ENCODE measurements at regions not wholly inside any gene's neighbourhood (a gene's known extent, or its start where the extent isn't known, plus 50 kb on each side); places are given as distances from the start of the nearest gene placed in this dataset.
A peak's percentile ranks its signal among the peaks of the same experiment; 100 is the strongest.

- no peak overlapping the region for H3K27ac Mint-ChIP-seq (ENCODE audit: unreplicated experiment)
- peaks cover 5% of the 10 kb centered on the region; the same call in 1 of the 2 replicates for H3K9me3 ChIP-seq
- H3K9me3 Mint-ChIP-seq (ENCODE audit: unreplicated experiment): peaks cover 7% of the 10 kb centered on the region
- H3K4me3 ChIP-seq (ENCODE audit: low read depth, low read length): no peak overlapping the region
- POLR2A ChIA-PET: no interaction called here
- CTCF ChIA-PET: no interaction called here
- no peaks in the 10 kb centered on the region for H3K36me3 Mint-ChIP-seq (ENCODE audit: insufficient read depth, unreplicated experiment)
- DNase-seq: peak in 1 of 2 experiments; percentile 10
- no peak overlapping the region for H3K4me3 Mint-ChIP-seq (ENCODE audit: unreplicated experiment)
- no peaks in the 10 kb centered on the region for H3K27me3 Mint-ChIP-seq (ENCODE audit: insufficient read depth, unreplicated experiment)
- H3K4me1 ChIP-seq: peaks cover 10% of the 10 kb centered on the region
- no TSS peak for BruUV-seq (replicated peaks)
- H3K36me3 ChIP-seq (ENCODE audit: control insufficient read depth, insufficient read depth, low read length): no peaks in the 10 kb centered on the region
- no peaks in the 10 kb centered on the region for H3K27me3 ChIP-seq (replicated peaks; ENCODE audit: control insufficient read depth, insufficient read depth, low read length)
- H3K4me1 Mint-ChIP-seq (ENCODE audit: low read depth, unreplicated experiment): no peaks in the 10 kb centered on the region
- no peak for TF ChIP-seq CTCF (IDR thresholded peaks at IDR 0.05; ENCODE audit: insufficient read depth in 1 of 2, low read depth in 1 of 2, low read length in 1 of 2, severe bottlenecking in 1 of 2, unreplicated experiment in 1 of 2)
- intact Hi-C loops (cut with micrococcal nuclease; ENCODE audit: unreplicated experiment): no loop called here
Observed at GRCh38 chr1:193553564-193553963, 367.2 kb upstream of the B3GALT2 start.

GRCh38 chr1:193552274-193552673 is 365.9 kb upstream of the B3GALT2 start:
- Mint-ChIP-seq H3K4me3 (ENCODE audit: unreplicated experiment) (no peak overlapping the region), H3K4me1 (ENCODE audit: low read depth, unreplicated experiment) (no peaks in the 10 kb centered on the region), H3K27ac (ENCODE audit: unreplicated experiment) (no peak overlapping the region), H3K27me3 (ENCODE audit: insufficient read depth, unreplicated experiment) (no peaks in the 10 kb centered on the region), H3K9me3 (ENCODE audit: unreplicated experiment) (peaks cover 7% of the 10 kb centered on the region), H3K36me3 (ENCODE audit: insufficient read depth, unreplicated experiment) (no peaks in the 10 kb centered on the region)
- no peak for DNase-seq
- Histone ChIP-seq H3K36me3 (ENCODE audit: control insufficient read depth, insufficient read depth, low read length) (no peaks in the 10 kb centered on the region), H3K4me1 (peaks cover 16% of the 10 kb centered on the region), H3K27me3 (replicated peaks; ENCODE audit: control insufficient read depth, insufficient read depth, low read length) (no peaks in the 10 kb centered on the region), H3K9me3 (peaks cover 5% of the 10 kb centered on the region; the same call in 1 of the 2 replicates), H3K4me3 (ENCODE audit: low read depth, low read length) (no peak overlapping the region)
- intact Hi-C loops (cut with micrococcal nuclease; ENCODE audit: unreplicated experiment): no loop called here
- BruUV-seq (replicated peaks): no TSS peak
- TF ChIP-seq CTCF (IDR thresholded peaks at IDR 0.05; ENCODE audit: insufficient read depth in 1 of 2, low read depth in 1 of 2, low read length in 1 of 2, severe bottlenecking in 1 of 2, unreplicated experiment in 1 of 2): no peak
- ChIA-PET POLR2A (no interaction called here), CTCF (no interaction called here)

- no TSS peak for BruUV-seq (replicated peaks)
- TF ChIP-seq CTCF (IDR thresholded peaks at IDR 0.05; ENCODE audit: insufficient read depth in 1 of 2, low read depth in 1 of 2, low read length in 1 of 2, severe bottlenecking in 1 of 2, unreplicated experiment in 1 of 2): no peak
- no peak overlapping the region for H3K4me3 Mint-ChIP-seq (ENCODE audit: unreplicated experiment)
Observed at GRCh38 chr1:193549081-193549480, 362.7 kb upstream of the B3GALT2 start.

More at GRCh38 chr1:193549081-193549480, 362.7 kb upstream of the B3GALT2 start:
- ChIA-PET CTCF (no interaction called here), POLR2A (no interaction called here)
- Mint-ChIP-seq H3K27me3 (ENCODE audit: insufficient read depth, unreplicated experiment) (no peaks in the 10 kb centered on the region), H3K4me1 (ENCODE audit: low read depth, unreplicated experiment) (no peaks in the 10 kb centered on the region), H3K36me3 (ENCODE audit: insufficient read depth, unreplicated experiment) (no peaks in the 10 kb centered on the region), H3K9me3 (ENCODE audit: unreplicated experiment) (no peaks in the 10 kb centered on the region), H3K27ac (ENCODE audit: unreplicated experiment) (no peak overlapping the region)
- H3K4me1 ChIP-seq: peaks cover 16% of the 10 kb centered on the region
- H3K9me3 ChIP-seq: peaks cover 5% of the 10 kb centered on the region; the same call in 1 of the 2 replicates
- no peaks in the 10 kb centered on the region for H3K27me3 ChIP-seq (replicated peaks; ENCODE audit: control insufficient read depth, insufficient read depth, low read length)
- peak in 1 of 2 experiments; percentile 22 for DNase-seq
- intact Hi-C loops (cut with micrococcal nuclease; ENCODE audit: unreplicated experiment): no loop called here
- no peak overlapping the region for H3K4me3 ChIP-seq (ENCODE audit: low read depth, low read length)
- H3K36me3 ChIP-seq (ENCODE audit: control insufficient read depth, insufficient read depth, low read length): no peaks in the 10 kb centered on the region
